ENCODE measurements at regions not wholly inside any gene's neighbourhood (a gene's known extent, or its start where the extent isn't known, plus 50 kb on each side); places are given as distances from the start of the nearest gene placed in this dataset.

- DNase-seq (ENCODE audit: low spot score): no peak
Observed at GRCh38 chr5:82363524-82363923, 85.4 kb upstream of the RPS23 start.

DNA sequence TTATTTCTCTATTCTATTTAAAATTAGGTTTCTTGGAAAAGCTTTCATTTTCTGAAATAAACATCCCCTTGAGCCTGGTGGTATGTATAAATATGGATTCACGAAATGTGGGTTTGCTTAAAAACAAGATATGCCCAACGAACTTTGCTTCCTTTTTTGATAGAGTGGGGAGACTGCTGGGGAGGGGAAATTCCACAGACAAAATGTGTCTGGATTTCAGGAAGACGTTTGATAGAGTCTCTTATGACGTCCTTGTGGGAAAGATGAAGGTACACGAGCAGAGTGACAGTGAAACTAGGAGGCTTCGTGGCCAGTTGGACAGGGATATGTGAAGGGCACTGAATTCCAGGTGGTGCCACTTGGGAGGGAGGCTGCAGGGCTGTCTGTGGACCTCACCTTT is 84.5 kb upstream of the RPS23 start:
- no peak for DNase-seq (ENCODE audit: low spot score)

GRCh38 chr5:82360022-82360421 is 81.9 kb upstream of the RPS23 start:
- DNase-seq (ENCODE audit: low spot score): no peak

GRCh38 chr5:82359272-82359671 is 81.1 kb upstream of the RPS23 start:
- no peak for DNase-seq (ENCODE audit: low spot score)

- DNase-seq (ENCODE audit: low spot score): no peak
Observed at GRCh38 chr5:82358457-82358856, 80.3 kb upstream of the RPS23 start.

- DNase-seq (ENCODE audit: low spot score): peak; percentile 84
Observed at GRCh38 chr5:82356808-82357671, 78.9 kb upstream of the RPS23 start.

DNA sequence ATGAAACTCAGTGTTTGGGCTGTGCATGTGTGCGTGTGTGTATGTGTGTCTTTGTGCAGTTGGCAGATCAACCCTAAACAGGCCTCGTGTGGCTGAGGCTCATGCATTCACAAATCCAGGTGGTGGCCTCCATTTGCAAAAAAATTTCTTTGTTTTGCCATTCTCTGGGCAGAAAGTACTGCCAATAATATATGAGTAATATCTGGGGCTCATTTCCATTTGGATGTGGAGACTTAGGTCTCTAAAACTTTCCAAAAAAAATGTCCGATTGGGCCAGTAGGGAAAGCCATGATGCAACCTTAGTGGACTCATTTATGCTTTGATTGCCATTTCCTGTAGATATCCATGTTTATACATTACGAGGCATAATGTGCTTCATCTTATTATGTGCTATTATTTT is 77.9 kb upstream of the RPS23 start:
- no peak for DNase-seq (ENCODE audit: low spot score)

GRCh38 chr5:82355496-82355895 is 77.3 kb upstream of the RPS23 start:
- DNase-seq (ENCODE audit: low spot score): no peak

- DNase-seq (ENCODE audit: low spot score): no peak
Observed at GRCh38 chr5:82355053-82355452, 76.9 kb upstream of the RPS23 start.

GRCh38 chr5:82354543-82354942 is 76.4 kb upstream of the RPS23 start:
- no peak for DNase-seq (ENCODE audit: low spot score)

DNA sequence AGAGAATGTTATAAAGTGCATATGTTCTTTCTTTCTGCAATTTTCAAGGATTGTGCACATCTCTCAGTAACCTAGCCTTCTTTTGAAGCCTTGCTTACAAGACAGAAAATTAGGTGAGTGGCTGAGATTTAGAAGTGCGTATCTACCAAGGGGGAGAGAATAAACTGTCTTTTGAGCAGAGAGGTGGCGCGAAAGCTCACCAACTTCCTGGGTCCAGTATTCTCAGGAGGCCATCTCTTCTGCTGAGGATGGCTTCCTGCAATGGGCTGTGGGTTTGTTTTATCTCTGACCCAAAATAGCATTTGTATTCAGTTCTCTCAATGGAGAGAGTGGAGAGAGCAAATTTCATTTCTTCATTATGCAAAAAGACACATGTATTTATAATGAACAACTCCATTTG is 75.4 kb upstream of the RPS23 start:
- DNase-seq (ENCODE audit: low spot score): no peak

DNA sequence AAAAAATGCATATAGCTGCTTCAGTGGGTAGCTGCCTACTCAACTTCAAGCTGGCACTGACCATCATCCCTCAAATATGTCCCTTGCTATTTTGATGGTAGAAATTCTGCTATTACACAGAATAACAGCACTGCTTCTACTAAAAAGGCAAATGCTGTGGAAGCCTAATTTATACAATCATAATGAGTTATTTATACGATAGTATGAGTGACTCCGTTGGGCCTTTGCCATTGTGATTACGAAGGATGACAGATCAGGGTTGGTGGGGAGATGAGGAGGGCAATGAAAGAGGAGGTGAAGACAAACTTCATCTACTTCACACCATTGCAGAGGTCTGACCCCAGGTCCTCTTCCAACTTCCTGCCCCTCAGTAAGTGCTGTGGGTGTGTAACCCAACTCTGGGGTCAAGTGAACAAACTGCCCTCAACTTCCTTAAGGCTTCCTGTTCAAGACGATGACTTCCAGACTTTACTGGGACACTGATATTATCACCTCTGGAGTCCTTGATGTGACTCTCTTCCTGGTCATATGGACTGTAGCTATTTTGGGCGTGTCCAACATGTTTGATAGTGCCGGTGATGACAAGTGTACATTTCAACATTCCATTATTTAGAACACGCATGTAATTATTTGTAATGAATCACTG is 74.1 kb upstream of the RPS23 start:
- no peak for DNase-seq (ENCODE audit: low spot score)

- DNase-seq (ENCODE audit: low spot score): no peak
Observed at GRCh38 chr5:82351754-82352145, 73.6 kb upstream of the RPS23 start.

- DNase-seq (ENCODE audit: low spot score): no peak
Observed at GRCh38 chr5:82351297-82351696, 73.1 kb upstream of the RPS23 start.

GRCh38 chr5:82349652-82350051 is 71.5 kb upstream of the RPS23 start:
- no peak for DNase-seq (ENCODE audit: low spot score)

- no peak for DNase-seq (ENCODE audit: low spot score)
Observed at GRCh38 chr5:82348784-82349425, 70.8 kb upstream of the RPS23 start.

DNA sequence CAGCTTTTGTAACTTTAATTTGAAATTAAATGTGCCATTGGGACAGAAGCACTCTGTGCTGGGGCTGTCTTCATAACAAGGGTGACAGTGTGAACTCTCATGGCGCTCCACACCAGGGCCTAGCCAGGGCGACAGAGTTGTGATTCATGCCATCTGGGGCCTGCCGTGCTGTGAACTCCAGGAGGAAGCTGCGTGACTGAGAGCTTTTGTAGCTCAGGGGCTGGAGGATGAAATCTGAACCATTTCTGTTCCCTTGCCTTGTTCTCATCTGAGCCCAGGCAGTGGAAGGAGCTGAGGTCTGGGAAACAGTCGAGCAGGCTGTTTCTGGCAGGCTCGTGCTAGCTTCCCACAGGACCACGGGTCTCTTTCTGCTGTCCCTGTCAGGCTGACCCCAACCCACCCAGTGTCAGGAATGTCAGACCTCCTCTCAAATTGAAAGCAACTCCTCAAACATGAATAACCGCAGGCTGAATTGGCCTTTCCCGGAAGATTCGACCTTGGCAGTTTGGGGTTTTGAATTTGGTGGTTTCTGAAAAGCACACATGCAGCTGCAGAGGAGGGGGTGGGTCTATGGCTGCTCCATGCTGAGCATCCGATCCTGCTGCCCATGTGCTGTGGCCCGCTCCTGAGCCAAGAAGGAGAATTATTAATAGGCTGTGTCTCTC is 69.2 kb upstream of the RPS23 start:
- DNase-seq (ENCODE audit: low spot score): no peak

- no peak for DNase-seq (ENCODE audit: low spot score)
Observed at GRCh38 chr5:82346399-82347165, 68.4 kb upstream of the RPS23 start.

DNA sequence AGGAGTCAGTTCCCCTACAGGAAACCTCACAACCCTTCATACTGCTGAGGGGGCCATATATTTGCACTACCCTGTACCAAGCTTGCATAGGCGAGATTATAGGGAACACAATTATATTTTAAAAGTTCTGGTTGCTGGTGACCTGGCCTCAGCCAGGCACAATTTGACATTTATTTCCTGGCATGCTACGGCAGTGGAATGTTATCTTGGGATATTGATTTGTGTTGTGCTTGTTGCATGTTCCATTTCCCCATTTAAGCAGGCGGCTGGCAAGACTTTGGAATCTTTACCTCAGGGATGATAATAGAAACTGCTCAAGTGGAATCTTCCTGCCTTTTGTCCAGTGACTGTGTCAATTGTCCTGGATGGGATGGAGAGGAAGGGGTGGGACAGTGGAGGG is 67.0 kb upstream of the RPS23 start:
- DNase-seq (ENCODE audit: low spot score): peak; percentile 19

DNA sequence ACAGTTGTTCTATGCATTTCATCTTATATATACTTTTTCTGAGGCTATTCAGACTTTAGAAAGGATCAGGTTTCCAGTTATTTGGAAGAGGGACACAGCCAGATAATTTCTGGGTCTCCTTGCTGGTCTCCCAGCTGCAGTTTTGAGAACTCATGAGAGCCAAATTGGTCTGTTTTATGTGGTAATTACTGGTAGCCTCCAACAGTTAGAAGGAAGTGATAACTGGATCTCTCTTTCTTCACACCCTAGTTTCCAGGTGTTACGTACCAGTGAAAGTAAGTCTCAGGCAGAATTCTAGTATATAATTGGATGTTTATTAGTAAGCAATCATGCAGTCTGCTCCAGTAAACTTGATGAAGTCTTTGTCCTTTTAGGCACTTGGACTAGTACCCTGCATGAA is 63.2 kb upstream of the RPS23 start:
- DNase-seq (ENCODE audit: low spot score): no peak

GRCh38 chr5:82340799-82341198 is 62.6 kb upstream of the RPS23 start:
- no peak for DNase-seq (ENCODE audit: low spot score)

GRCh38 chr5:82339792-82340191 is 61.6 kb upstream of the RPS23 start:
- no peak for DNase-seq (ENCODE audit: low spot score)

All from mucosa of gallbladder (tissue), 1 donor.